SK-N-SH treated with all-trans-retinoic acid at 6 μM for 48 hours (cell line): ENCODE measurements at regions not wholly inside any gene's neighbourhood (a gene's known extent, or its start where the extent isn't known, plus 50 kb on each side); places are given as distances from the start of the nearest gene placed in this dataset.

Experiments used
- ATAC-seq: fragments of 200-7000 bp; cut with Tn5 transposase; 3 replicates; pipeline ENCODE4 v1.9.1; 2020; ENCODE audit warnings: mild to moderate bottlenecking, moderate library complexity
- ARNTL ChIP-seq: fragments of 450-650 bp; formaldehyde crosslinking; IDR thresholded peaks from 2 replicates; pipeline ENCODE4 v1.5.0; 2020; ENCODE audit warnings: low read depth, mild to moderate bottlenecking, moderate library complexity, borderline replicate concordance
- CSDC2 ChIP-seq: fragments of 250-450 bp; sonication (Bioruptor Pico); IDR thresholded peaks from 2 replicates; pipeline ENCODE4 v1.5.0; 2020; ENCODE audit warnings: mild to moderate bottlenecking, moderate library complexity
- ESRRG ChIP-seq: fragments of 250-450 bp; sonication (Bioruptor Pico); IDR thresholded peaks from 2 replicates; pipeline ENCODE4 v1.6.1; 2021; ENCODE audit warnings: mild to moderate bottlenecking
- GLIS3 ChIP-seq: fragments of 250-450 bp; sonication (Bioruptor Pico); IDR thresholded peaks from 2 replicates; pipeline ENCODE4 v1.5.0; 2020; ENCODE audit warnings: mild to moderate bottlenecking, moderate library complexity
- PPARA ChIP-seq: fragments of 250-450 bp; sonication (Bioruptor Pico); IDR thresholded peaks from 2 replicates; pipeline ENCODE4 v1.5.0; 2020; ENCODE audit warnings: mild to moderate bottlenecking, borderline replicate concordance
- RARB ChIP-seq: fragments of 250-450 bp; sonication (Bioruptor Pico); IDR thresholded peaks from 2 replicates; pipeline ENCODE4 v1.8.0; 2021; ENCODE audit warnings: mild to moderate bottlenecking, moderate library complexity
- SNAI2 ChIP-seq: fragments of 250-450 bp; sonication (Bioruptor Pico); IDR thresholded peaks from 2 replicates; pipeline ENCODE4 v1.5.0; 2020; ENCODE audit warnings: mild to moderate bottlenecking, moderate library complexity
- TCF4 ChIP-seq: fragments of 250-450 bp; sonication (Bioruptor Pico); IDR thresholded peaks from 2 replicates; pipeline ENCODE4 v1.8.0; 2021; ENCODE audit warnings: mild to moderate bottlenecking, moderate library complexity, borderline replicate concordance
- TOX ChIP-seq: fragments of 250-450 bp; sonication (Bioruptor Pico); IDR thresholded peaks from 2 replicates; pipeline ENCODE4 v1.8.0; 2021; ENCODE audit warnings: mild to moderate bottlenecking, moderate library complexity, borderline replicate concordance
- ZC3H10 ChIP-seq: fragments of 250-450 bp; sonication (Bioruptor Pico); IDR thresholded peaks from 2 replicates; pipeline ENCODE4 v1.5.1; 2021; ENCODE audit warnings: mild to moderate bottlenecking, moderate library complexity
- ZNF70 ChIP-seq: fragments of 450-650 bp; formaldehyde crosslinking; IDR thresholded peaks from 2 replicates; pipeline ENCODE4 v1.5.0; 2020; ENCODE audit warnings: mild to moderate bottlenecking, moderate library complexity
- TF ChIP-seq, protein P1 (sequence below): fragments of 250-450 bp; sonication (Bioruptor Pico); IDR thresholded peaks from 2 replicates; pipeline ENCODE4 v1.5.1; 2020; ENCODE audit warnings: low read depth, mild to moderate bottlenecking, moderate library complexity
- TF ChIP-seq, protein P2 (sequence below): fragments of 250-450 bp; sonication (Bioruptor Pico); IDR thresholded peaks from 2 replicates; pipeline ENCODE4 v1.5.1; 2021; ENCODE audit warnings: mild to moderate bottlenecking, moderate library complexity
- TF ChIP-seq, protein P3 (sequence below): fragments of 250-450 bp; sonication (Bioruptor Pico); IDR thresholded peaks from 2 replicates; pipeline ENCODE4 v1.8.0; 2021; ENCODE audit warnings: low read depth, mild to moderate bottlenecking, moderate library complexity, borderline replicate concordance
- TF ChIP-seq, protein P4 (sequence below): fragments of 250-450 bp; sonication (Bioruptor Pico); IDR thresholded peaks from 2 replicates; pipeline ENCODE4 v1.5.0; 2020; ENCODE audit warnings: mild to moderate bottlenecking, moderate library complexity
- TF ChIP-seq, protein P5 (sequence below): fragments of 250-450 bp; sonication (Bioruptor Pico); IDR thresholded peaks from 2 replicates; pipeline ENCODE4 v1.8.0; 2020; ENCODE audit warnings: mild to moderate bottlenecking, moderate library complexity, borderline replicate concordance

DNA sequence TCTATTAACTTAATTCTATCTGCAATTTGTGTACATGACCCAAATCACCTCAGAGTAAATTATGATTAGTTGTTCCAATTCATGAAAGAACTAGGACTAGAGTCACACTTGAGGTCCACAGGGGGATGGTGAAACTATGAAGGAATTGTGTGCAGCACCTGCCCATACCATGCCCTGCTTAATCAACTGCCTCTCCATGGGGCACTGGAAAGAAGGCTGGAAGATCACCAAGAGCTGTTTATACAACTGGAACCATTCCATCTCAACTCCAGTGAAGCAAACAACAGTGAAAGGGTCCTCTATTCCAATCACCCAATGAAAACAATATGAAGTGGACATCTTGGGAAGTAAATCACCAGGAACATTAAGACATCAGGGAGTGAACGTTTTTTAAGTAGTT lies 98.7 kb upstream of the SEMA3D start:
- TF ChIP-seq, protein P1, sequence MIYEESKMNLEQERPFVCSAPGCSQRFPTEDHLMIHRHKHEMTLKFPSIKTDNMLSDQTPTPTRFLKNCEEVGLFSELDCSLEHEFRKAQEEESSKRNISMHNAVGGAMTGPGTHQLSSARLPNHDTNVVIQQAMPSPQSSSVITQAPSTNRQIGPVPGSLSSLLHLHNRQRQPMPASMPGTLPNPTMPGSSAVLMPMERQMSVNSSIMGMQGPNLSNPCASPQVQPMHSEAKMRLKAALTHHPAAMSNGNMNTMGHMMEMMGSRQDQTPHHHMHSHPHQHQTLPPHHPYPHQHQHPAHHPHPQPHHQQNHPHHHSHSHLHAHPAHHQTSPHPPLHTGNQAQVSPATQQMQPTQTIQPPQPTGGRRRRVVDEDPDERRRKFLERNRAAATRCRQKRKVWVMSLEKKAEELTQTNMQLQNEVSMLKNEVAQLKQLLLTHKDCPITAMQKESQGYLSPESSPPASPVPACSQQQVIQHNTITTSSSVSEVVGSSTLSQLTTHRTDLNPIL (CRISPR knock-in tag) = no peak
- TF ChIP-seq ESRRG (CRISPR knock-in tag) (no peak), GLIS3 (no peak), TCF4 (CRISPR knock-in tag) (no peak)
- TF ChIP-seq, protein P2, sequence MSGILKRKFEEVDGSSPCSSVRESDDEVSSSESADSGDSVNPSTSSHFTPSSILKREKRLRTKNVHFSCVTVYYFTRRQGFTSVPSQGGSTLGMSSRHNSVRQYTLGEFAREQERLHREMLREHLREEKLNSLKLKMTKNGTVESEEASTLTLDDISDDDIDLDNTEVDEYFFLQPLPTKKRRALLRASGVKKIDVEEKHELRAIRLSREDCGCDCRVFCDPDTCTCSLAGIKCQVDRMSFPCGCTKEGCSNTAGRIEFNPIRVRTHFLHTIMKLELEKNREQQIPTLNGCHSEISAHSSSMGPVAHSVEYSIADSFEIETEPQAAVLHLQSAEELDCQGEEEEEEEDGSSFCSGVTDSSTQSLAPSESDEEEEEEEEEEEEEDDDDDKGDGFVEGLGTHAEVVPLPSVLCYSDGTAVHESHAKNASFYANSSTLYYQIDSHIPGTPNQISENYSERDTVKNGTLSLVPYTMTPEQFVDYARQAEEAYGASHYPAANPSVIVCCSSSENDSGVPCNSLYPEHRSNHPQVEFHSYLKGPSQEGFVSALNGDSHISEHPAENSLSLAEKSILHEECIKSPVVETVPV (CRISPR knock-in tag) = no peak
- ATAC-seq = no peak

DNA sequence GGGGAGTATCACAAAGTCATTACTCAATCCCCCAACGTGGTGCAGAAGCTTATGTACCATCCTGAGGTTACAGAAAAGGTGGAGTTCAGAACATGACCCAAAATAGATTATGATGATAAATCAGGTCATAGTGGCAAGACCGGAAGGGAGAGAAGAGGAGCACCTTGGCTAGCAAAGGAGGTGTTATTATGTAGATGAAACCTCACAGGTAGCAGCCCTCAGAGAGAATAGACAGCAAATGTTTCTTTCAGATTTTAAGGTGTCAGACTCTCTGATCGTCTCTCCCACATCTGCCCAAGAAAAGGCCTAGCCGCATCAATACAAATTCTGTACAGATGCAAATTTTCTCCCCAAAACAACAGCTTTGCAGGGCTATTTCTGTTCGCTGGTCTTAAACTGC lies 88.3 kb upstream of the SEMA3D start:
- no peak for ATAC-seq
- TF ChIP-seq CSDC2 (CRISPR knock-in tag) = no peak
- TF ChIP-seq GLIS3 = no peak
- no peak for TF ChIP-seq ZC3H10 (CRISPR knock-in tag)
- TF ChIP-seq ARNTL (CRISPR knock-in tag) = no peak
- TF ChIP-seq SNAI2 (CRISPR knock-in tag) = no peak
- TF ChIP-seq TCF4 (CRISPR knock-in tag) = no peak
- TF ChIP-seq PPARA = no peak
- TF ChIP-seq, protein P3, sequence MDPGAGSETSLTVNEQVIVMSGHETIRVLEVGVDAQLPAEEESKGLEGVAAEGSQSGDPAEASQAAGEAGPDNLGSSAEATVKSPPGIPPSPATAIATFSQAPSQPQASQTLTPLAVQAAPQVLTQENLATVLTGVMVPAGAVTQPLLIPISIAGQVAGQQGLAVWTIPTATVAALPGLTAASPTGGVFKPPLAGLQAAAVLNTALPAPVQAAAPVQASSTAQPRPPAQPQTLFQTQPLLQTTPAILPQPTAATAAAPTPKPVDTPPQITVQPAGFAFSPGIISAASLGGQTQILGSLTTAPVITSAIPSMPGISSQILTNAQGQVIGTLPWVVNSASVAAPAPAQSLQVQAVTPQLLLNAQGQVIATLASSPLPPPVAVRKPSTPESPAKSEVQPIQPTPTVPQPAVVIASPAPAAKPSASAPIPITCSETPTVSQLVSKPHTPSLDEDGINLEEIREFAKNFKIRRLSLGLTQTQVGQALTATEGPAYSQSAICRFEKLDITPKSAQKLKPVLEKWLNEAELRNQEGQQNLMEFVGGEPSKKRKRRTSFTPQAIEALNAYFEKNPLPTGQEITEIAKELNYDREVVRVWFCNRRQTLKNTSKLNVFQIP (CRISPR knock-in tag) = no peak

DNA sequence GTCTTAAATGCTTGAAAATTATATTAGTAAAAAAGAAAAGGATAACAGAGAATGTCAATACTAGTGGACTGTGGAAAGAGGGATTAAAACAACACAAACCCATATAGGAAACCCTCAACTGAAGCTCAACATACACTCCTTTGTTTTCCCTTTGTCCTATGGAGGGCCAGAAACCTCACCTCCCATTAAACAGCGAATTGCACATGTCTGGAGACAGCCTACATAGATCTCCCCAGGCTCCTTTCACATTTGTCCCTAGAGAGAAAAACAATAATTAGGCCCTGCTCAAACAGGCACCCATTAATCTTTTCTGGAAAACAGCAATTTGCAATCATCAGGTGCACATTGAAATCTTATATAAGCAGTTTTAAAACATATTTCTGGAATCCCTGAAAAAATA lies 87.6 kb upstream of the SEMA3D start:
- TF ChIP-seq ESRRG (CRISPR knock-in tag) (no peak), ZNF70 (CRISPR knock-in tag) (no peak), TCF4 (CRISPR knock-in tag) (no peak), ARNTL (CRISPR knock-in tag) (no peak), TOX (CRISPR knock-in tag) (no peak), RARB (CRISPR knock-in tag) (no peak), SNAI2 (CRISPR knock-in tag) (no peak), CSDC2 (CRISPR knock-in tag) (no peak)
- TF ChIP-seq, protein P2 (CRISPR knock-in tag) = no peak
- TF ChIP-seq, protein P4, sequence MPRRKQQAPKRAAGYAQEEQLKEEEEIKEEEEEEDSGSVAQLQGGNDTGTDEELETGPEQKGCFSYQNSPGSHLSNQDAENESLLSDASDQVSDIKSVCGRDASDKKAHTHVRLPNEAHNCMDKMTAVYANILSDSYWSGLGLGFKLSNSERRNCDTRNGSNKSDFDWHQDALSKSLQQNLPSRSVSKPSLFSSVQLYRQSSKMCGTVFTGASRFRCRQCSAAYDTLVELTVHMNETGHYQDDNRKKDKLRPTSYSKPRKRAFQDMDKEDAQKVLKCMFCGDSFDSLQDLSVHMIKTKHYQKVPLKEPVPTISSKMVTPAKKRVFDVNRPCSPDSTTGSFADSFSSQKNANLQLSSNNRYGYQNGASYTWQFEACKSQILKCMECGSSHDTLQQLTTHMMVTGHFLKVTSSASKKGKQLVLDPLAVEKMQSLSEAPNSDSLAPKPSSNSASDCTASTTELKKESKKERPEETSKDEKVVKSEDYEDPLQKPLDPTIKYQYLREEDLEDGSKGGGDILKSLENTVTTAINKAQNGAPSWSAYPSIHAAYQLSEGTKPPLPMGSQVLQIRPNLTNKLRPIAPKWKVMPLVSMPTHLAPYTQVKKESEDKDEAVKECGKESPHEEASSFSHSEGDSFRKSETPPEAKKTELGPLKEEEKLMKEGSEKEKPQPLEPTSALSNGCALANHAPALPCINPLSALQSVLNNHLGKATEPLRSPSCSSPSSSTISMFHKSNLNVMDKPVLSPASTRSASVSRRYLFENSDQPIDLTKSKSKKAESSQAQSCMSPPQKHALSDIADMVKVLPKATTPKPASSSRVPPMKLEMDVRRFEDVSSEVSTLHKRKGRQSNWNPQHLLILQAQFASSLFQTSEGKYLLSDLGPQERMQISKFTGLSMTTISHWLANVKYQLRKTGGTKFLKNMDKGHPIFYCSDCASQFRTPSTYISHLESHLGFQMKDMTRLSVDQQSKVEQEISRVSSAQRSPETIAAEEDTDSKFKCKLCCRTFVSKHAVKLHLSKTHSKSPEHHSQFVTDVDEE (CRISPR knock-in tag) = no peak
- TF ChIP-seq, protein P5, sequence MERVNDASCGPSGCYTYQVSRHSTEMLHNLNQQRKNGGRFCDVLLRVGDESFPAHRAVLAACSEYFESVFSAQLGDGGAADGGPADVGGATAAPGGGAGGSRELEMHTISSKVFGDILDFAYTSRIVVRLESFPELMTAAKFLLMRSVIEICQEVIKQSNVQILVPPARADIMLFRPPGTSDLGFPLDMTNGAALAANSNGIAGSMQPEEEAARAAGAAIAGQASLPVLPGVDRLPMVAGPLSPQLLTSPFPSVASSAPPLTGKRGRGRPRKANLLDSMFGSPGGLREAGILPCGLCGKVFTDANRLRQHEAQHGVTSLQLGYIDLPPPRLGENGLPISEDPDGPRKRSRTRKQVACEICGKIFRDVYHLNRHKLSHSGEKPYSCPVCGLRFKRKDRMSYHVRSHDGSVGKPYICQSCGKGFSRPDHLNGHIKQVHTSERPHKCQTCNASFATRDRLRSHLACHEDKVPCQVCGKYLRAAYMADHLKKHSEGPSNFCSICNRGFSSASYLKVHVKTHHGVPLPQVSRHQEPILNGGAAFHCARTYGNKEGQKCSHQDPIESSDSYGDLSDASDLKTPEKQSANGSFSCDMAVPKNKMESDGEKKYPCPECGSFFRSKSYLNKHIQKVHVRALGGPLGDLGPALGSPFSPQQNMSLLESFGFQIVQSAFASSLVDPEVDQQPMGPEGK (CRISPR knock-in tag) = no peak
- TF ChIP-seq, protein P3 (CRISPR knock-in tag) = no peak
- TF ChIP-seq, protein P1 (CRISPR knock-in tag) = no peak
- TF ChIP-seq, all 23 proteins: peak for 0
- no peak for ATAC-seq
